ENCODE measurements at regions not wholly inside any gene's neighbourhood (a gene's known extent, or its start where the extent isn't known, plus 50 kb on each side); places are given as distances from the start of the nearest gene placed in this dataset.

GRCh38 chr6:102340311-102340710 lies 946.8 kb downstream of the GRIK2 start:
- H3K9me3 Mint-ChIP-seq: no peaks in the 10 kb centered on the region
- CTCF ChIA-PET: no interaction called here
- no peak for ATAC-seq
- DNase-seq (ENCODE audit: low spot score): no peak
- TF ChIP-seq FOXK1 (CRISPR knock-in tag; IDR thresholded peaks at IDR 0.05) (no peak), ZMAT4 (CRISPR knock-in tag; IDR thresholded peaks at IDR 0.05) (no peak), ZNF138 (CRISPR knock-in tag; conservative IDR thresholded peaks at IDR 0.05) (no peak), SMAD3 (CRISPR knock-in tag; IDR thresholded peaks at IDR 0.05; ENCODE audit: borderline replicate concordance) (no peak), ZNF219 (CRISPR knock-in tag; IDR thresholded peaks at IDR 0.05; ENCODE audit: borderline replicate concordance) (no peak), ZNF416 (CRISPR knock-in tag; IDR thresholded peaks at IDR 0.05) (no peak), CDX4 (CRISPR knock-in tag; IDR thresholded peaks at IDR 0.05; ENCODE audit: borderline replicate concordance) (no peak), PREB (CRISPR knock-in tag; IDR thresholded peaks at IDR 0.05; ENCODE audit: borderline replicate concordance) (no peak), PRDM15 (CRISPR knock-in tag; IDR thresholded peaks at IDR 0.05) (no peak), IRF2 (CRISPR knock-in tag; IDR thresholded peaks at IDR 0.05; ENCODE audit: borderline replicate concordance, low read depth) (no peak), ZNF425 (CRISPR knock-in tag; conservative IDR thresholded peaks at IDR 0.05) (no peak), GRHL2 (CRISPR knock-in tag; IDR thresholded peaks at IDR 0.05; ENCODE audit: insufficient replicate concordance, severe bottlenecking) (no peak), ATF2 (CRISPR knock-in tag; IDR thresholded peaks at IDR 0.05; ENCODE audit: borderline replicate concordance, low read depth) (no peak), NFE2L1 (CRISPR knock-in tag; IDR thresholded peaks at IDR 0.05) (no peak), ZNF512 (CRISPR knock-in tag; IDR thresholded peaks at IDR 0.05; ENCODE audit: borderline replicate concordance) (no peak), ETV6 (CRISPR knock-in tag; IDR thresholded peaks at IDR 0.05) (no peak), SMAD4 (CRISPR knock-in tag; IDR thresholded peaks at IDR 0.05) (no peak)
- no peaks in the 10 kb centered on the region for H3K36me3 Mint-ChIP-seq
- H3K27me3 Mint-ChIP-seq (ENCODE audit: low read depth): no peaks in the 10 kb centered on the region
- no peak overlapping the region for H3K4me3 Mint-ChIP-seq
- POLR2A ChIA-PET: no interaction called here
- H3K4me1 Mint-ChIP-seq: no peaks in the 10 kb centered on the region
- H3K27ac Mint-ChIP-seq: no peak overlapping the region

Measured in WTC11 (cell line).